HEK293 (cell line): ENCODE measurements at regions not wholly inside any gene's neighbourhood (a gene's known extent, or its start where the extent isn't known, plus 50 kb on each side); places are given as distances from the start of the nearest gene placed in this dataset.

ENCODE experiments used
- CTCF ChIA-PET: fragments of 350-600 bp; formaldehyde crosslinking; extraction: SDS; loops from one replicate; lab custom pipeline; 2021; ENCODE audit warnings: antibody characterized with exemption; lab: Yijun Ruan, JAX
- POLR2A ChIA-PET: fragments of 300-600 bp; formaldehyde crosslinking; extraction: SDS; loops from one replicate; lab custom pipeline; 2020; ENCODE audit warnings: antibody characterized with exemption, inconsistent platforms; lab: Yijun Ruan, JAX
- H3K27ac ChIP-seq: fragments of 200-500 bp; sonication (Bioruptor generic); 2 replicates; pipeline ENCODE4 v1.5.1; 2014; ENCODE audit warnings: low read depth, low read length, control low read depth, inconsistent platforms; ENCODE audit errors: extremely low read depth
- H3K36me3 ChIP-seq, 2 experiments: fragments of 200-500 bp in 1 of 2; sonication (Bioruptor generic) in 1 of 2; 1 replicate in 1 of 2; 2 replicates in 1 of 2; pipeline ENCODE4 v1.5.1; 2014 to 2017; ENCODE audit warnings: inconsistent platforms in 2 of 2, low read length in 2 of 2; ENCODE audit not compliant: control insufficient read depth in 2 of 2, insufficient read depth in 1 of 2
- H3K4me1 ChIP-seq: fragments of 200-500 bp; sonication (Bioruptor generic); 2 replicates; pipeline ENCODE4 v1.5.1; 2014; ENCODE audit warnings: mild to moderate bottlenecking, low read length, inconsistent platforms; ENCODE audit not compliant: control insufficient read depth, insufficient read depth
- H3K4me3 ChIP-seq: 2 replicates; pipeline ENCODE4 v1.5.1; 2011; ENCODE audit warnings: low read depth, mild to moderate bottlenecking, control low read depth, low read length, moderate library complexity
- H3K9me3 ChIP-seq: fragments of 200-500 bp; sonication (Bioruptor generic); 2 replicates; pipeline ENCODE4 v1.5.1; 2014; ENCODE audit warnings: low read depth, low read length, inconsistent platforms; ENCODE audit not compliant: control insufficient read depth, insufficient read depth
- KLF1 ChIP-seq: fragments of 450-650 bp; formaldehyde crosslinking; IDR thresholded peaks from 2 replicates; pipeline ENCODE4 v1.5.1; 2016; ENCODE audit warnings: missing biosample characterization, missing genetic modification characterization
- KLF7 ChIP-seq: fragments of 450-650 bp; formaldehyde crosslinking; IDR thresholded peaks from 2 replicates; pipeline ENCODE4 v1.5.1; 2016; ENCODE audit warnings: missing biosample characterization, missing genetic modification characterization, borderline replicate concordance
- SALL2 ChIP-seq: fragments of 450-650 bp; formaldehyde crosslinking; IDR thresholded peaks from 2 replicates; pipeline ENCODE4 v1.5.0; 2017; ENCODE audit warnings: missing biosample characterization, mild to moderate bottlenecking, missing genetic modification characterization, borderline replicate concordance
- TCF7L2 ChIP-seq: IDR thresholded peaks from 2 replicates; pipeline ENCODE4 v1.6.1; 2011; ENCODE audit warnings: low read depth, mild to moderate bottlenecking, inconsistent platforms, low read length, moderate library complexity, borderline replicate concordance
- YY2 ChIP-seq: fragments of 450-650 bp; formaldehyde crosslinking; IDR thresholded peaks from 2 replicates; pipeline ENCODE4 v1.5.1; 2016; ENCODE audit warnings: missing biosample characterization, missing genetic modification characterization
- ZBTB8A ChIP-seq: fragments of 450-650 bp; formaldehyde crosslinking; IDR thresholded peaks from 2 replicates; pipeline ENCODE4 v1.5.1; 2016; ENCODE audit warnings: missing biosample characterization, missing genetic modification characterization
- ZFP41 ChIP-seq: fragments of 450-650 bp; formaldehyde crosslinking; IDR thresholded peaks from 2 replicates; pipeline ENCODE4 v1.5.1; 2016; ENCODE audit warnings: missing biosample characterization, missing genetic modification characterization, borderline replicate concordance
- ZNF133 ChIP-seq: fragments of 450-650 bp; formaldehyde crosslinking; IDR thresholded peaks from 2 replicates; pipeline ENCODE4 v1.5.1; 2016; ENCODE audit warnings: missing biosample characterization, missing genetic modification characterization
- ZNF146 ChIP-seq: fragments of 450-650 bp; formaldehyde crosslinking; IDR thresholded peaks from 2 replicates; pipeline ENCODE4 v1.5.1; 2016; ENCODE audit warnings: missing biosample characterization, missing genetic modification characterization
- ZNF16 ChIP-seq: fragments of 450-650 bp; formaldehyde crosslinking; IDR thresholded peaks from 2 replicates; pipeline ENCODE4 v1.5.1; 2016; ENCODE audit warnings: low read depth, missing biosample characterization, missing genetic modification characterization
- ZNF2 ChIP-seq: fragments of 450-650 bp; formaldehyde crosslinking; IDR thresholded peaks from 2 replicates; pipeline ENCODE4 v1.5.1; 2016; ENCODE audit warnings: missing biosample characterization, missing genetic modification characterization
- ZNF37A ChIP-seq: fragments of 450-650 bp; IDR thresholded peaks from 2 replicates; pipeline ENCODE4 v1.5.1; 2018; ENCODE audit warnings: missing biosample characterization, missing genetic modification characterization
- ZNF544 ChIP-seq: fragments of 450-650 bp; formaldehyde crosslinking; IDR thresholded peaks from 2 replicates; pipeline ENCODE4 v1.5.0; 2017; ENCODE audit warnings: missing biosample characterization, missing genetic modification characterization
- ZNF571 ChIP-seq: fragments of 450-650 bp; formaldehyde crosslinking; IDR thresholded peaks from 2 replicates; pipeline ENCODE4 v1.5.0; 2017; ENCODE audit warnings: missing biosample characterization, missing genetic modification characterization
- ZNF701 ChIP-seq: fragments of 450-650 bp; formaldehyde crosslinking; IDR thresholded peaks from 2 replicates; pipeline ENCODE4 v1.5.1; 2016; ENCODE audit warnings: missing biosample characterization, missing genetic modification characterization
- ZNF776 ChIP-seq: fragments of 450-650 bp; formaldehyde crosslinking; IDR thresholded peaks from 2 replicates; pipeline ENCODE4 v1.5.0; 2017; ENCODE audit warnings: missing biosample characterization, missing genetic modification characterization, borderline replicate concordance
- TF ChIP-seq, protein P1 (sequence below): fragments of 450-650 bp; formaldehyde crosslinking; IDR thresholded peaks from 2 replicates; pipeline ENCODE4; 2016; ENCODE audit warnings: missing biosample characterization, missing genetic modification characterization
- TF ChIP-seq, protein P2 (sequence below): fragments of 450-650 bp; formaldehyde crosslinking; IDR thresholded peaks from 2 replicates; pipeline ENCODE4 v1.5.1; 2017; ENCODE audit warnings: missing biosample characterization, missing genetic modification characterization
- TF ChIP-seq, protein P3 (sequence below): fragments of 450-650 bp; formaldehyde crosslinking; IDR thresholded peaks from 2 replicates; pipeline ENCODE4 v1.5.1; 2017; ENCODE audit warnings: missing biosample characterization, mild to moderate bottlenecking, missing genetic modification characterization, moderate library complexity
- TF ChIP-seq, protein P4 (sequence below): IDR thresholded peaks from 2 replicates; pipeline ENCODE4 v1.6.1; 2011; ENCODE audit warnings: mild to moderate bottlenecking, low read depth, low read length, borderline replicate concordance
- TF ChIP-seq, protein P5 (sequence below): fragments of 450-650 bp; formaldehyde crosslinking; IDR thresholded peaks from 2 replicates; pipeline ENCODE4 v1.5.1; 2016; ENCODE audit warnings: missing biosample characterization, missing genetic modification characterization

DNA sequence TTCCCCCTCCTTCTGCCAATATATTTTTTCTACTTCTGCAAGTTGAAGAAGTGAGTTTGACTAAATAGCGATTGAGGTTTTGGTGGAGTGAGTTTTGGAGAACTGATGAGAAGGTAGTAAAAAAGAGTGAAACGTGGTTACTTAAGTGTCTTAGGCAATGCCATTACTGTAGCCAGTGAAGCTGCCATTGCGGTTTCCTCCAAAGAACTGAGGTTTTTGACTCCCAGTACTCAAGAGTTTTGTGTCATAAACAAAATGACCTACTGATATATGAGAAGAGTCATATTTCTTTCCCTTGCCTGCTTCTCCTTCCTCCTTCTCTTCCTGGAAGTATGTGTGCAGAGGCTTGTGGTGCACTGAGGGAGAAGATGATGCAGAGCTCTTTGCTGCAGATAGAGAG lies 554.5 kb upstream of the MAP3K7 start:
- TF ChIP-seq ZFP41 (tag by site-specific recombination) (no peak), ZNF571 (tag by site-specific recombination) (no peak)
- TF ChIP-seq, all 188 proteins: peak for 0
- ChIA-PET POLR2A (no interaction called here), CTCF (interaction anchor here (1.0 kb wide), 1 partner anchor 59 kb away, joined by 3 read pairs; no protein-coding TSS in a partner anchor)
- H3K4me1 ChIP-seq, result peaks cover 3% of the 10 kb centered on the region; the same call in 1 of the 2 replicates
- H3K27ac ChIP-seq, result no peak overlapping the region
- H3K36me3 ChIP-seq, result no peaks in the 10 kb centered on the region
- H3K9me3 ChIP-seq, result no peaks in the 10 kb centered on the region
- H3K4me3 ChIP-seq, result no peak overlapping the region

DNA sequence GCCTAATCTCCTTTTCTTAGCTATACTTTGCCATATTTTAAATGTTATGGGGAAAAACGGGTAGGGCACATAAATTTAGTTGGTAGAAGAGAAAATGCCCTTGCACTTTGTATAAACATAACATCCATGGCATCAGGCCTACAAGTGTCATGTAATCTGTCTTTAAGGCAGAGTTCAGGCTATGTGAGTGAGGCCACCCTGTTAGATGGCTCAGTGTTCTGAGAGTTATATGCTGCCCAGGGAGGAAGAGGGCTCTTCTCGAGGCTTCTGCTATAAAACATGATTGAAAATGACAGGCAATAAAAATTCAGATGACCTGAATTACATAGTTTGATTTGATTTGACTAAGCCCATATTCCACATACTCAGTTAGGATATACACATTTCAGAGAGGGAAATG lies 553.6 kb upstream of the MAP3K7 start:
- TF ChIP-seq ZNF544 (no peak), SALL2 (tag by site-specific recombination) (no peak), ZNF776 (tag by site-specific recombination) (no peak), KLF7 (no peak), ZNF16 (tag by site-specific recombination) (no peak), ZNF146 (no peak), ZBTB8A (tag by site-specific recombination) (no peak), KLF1 (tag by site-specific recombination) (no peak), YY2 (tag by site-specific recombination) (no peak), ZFP41 (tag by site-specific recombination) (no peak), ZNF133 (no peak)
- TF ChIP-seq, protein P1, sequence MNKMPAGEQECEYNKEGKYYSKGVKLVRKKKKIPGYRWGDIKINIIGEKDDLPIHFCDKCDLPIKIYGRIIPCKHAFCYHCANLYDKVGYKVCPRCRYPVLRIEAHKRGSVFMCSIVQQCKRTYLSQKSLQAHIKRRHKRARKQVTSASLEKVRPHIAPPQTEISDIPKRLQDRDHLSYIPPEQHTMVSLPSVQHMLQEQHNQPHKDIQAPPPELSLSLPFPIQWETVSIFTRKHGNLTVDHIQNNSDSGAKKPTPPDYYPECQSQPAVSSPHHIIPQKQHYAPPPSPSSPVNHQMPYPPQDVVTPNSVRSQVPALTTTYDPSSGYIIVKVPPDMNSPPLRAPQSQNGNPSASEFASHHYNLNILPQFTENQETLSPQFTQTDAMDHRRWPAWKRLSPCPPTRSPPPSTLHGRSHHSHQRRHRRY (tag by site-specific recombination), result no peak
- TF ChIP-seq, protein P2, sequence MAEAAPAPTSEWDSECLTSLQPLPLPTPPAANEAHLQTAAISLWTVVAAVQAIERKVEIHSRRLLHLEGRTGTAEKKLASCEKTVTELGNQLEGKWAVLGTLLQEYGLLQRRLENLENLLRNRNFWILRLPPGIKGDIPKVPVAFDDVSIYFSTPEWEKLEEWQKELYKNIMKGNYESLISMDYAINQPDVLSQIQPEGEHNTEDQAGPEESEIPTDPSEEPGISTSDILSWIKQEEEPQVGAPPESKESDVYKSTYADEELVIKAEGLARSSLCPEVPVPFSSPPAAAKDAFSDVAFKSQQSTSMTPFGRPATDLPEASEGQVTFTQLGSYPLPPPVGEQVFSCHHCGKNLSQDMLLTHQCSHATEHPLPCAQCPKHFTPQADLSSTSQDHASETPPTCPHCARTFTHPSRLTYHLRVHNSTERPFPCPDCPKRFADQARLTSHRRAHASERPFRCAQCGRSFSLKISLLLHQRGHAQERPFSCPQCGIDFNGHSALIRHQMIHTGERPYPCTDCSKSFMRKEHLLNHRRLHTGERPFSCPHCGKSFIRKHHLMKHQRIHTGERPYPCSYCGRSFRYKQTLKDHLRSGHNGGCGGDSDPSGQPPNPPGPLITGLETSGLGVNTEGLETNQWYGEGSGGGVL (tag by site-specific recombination), result no peak
- TF ChIP-seq, all 188 proteins: peak for 0
- CTCF ChIA-PET, result interaction anchor here (1.0 kb wide), 1 partner anchor 58 kb away, joined by 3 read pairs; no protein-coding TSS in a partner anchor
- Histone ChIP-seq H3K4me3 (no peak overlapping the region), H3K27ac (no peak overlapping the region), H3K9me3 (no peaks in the 10 kb centered on the region), H3K4me1 (peaks cover 3% of the 10 kb centered on the region; the same call in 1 of the 2 replicates), H3K36me3 (no peaks in the 10 kb centered on the region)
- POLR2A ChIA-PET, result interaction anchor here (0.6 kb wide), 1 partner anchor 9 kb away, joined by 5 read pairs; no protein-coding TSS in a partner anchor

DNA sequence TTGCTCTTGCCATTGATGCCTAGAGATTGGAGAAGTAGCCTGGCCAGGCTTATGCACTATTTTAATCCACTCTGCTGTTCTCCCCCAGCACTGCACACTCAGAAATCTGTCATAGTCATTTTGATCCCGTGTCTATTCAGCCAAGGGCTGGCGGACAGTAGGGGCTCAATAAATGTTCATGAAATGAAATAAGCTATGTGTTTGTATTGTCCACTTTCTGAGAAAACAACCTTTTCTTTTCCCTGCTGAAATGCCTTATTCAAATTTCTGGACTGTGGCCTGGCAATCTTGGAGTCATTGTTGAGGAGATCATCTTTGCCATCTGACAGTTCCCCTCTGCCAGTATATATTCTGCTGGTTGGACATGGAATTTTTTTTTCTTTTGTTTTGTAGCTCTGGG lies 550.4 kb upstream of the MAP3K7 start:
- TF ChIP-seq, protein P3, sequence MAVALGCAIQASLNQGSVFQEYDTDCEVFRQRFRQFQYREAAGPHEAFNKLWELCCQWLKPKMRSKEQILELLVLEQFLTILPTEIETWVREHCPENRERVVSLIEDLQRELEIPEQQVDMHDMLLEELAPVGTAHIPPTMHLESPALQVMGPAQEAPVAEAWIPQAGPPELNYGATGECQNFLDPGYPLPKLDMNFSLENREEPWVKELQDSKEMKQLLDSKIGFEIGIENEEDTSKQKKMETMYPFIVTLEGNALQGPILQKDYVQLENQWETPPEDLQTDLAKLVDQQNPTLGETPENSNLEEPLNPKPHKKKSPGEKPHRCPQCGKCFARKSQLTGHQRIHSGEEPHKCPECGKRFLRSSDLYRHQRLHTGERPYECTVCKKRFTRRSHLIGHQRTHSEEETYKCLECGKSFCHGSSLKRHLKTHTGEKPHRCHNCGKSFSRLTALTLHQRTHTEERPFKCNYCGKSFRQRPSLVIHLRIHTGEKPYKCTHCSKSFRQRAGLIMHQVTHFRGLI (tag by site-specific recombination), result no peak
- TF ChIP-seq ZNF2 (tag by site-specific recombination) (no peak), ZNF701 (no peak), ZNF37A (tag by site-specific recombination) (no peak), TCF7L2 (no peak)
- TF ChIP-seq, protein P4, sequence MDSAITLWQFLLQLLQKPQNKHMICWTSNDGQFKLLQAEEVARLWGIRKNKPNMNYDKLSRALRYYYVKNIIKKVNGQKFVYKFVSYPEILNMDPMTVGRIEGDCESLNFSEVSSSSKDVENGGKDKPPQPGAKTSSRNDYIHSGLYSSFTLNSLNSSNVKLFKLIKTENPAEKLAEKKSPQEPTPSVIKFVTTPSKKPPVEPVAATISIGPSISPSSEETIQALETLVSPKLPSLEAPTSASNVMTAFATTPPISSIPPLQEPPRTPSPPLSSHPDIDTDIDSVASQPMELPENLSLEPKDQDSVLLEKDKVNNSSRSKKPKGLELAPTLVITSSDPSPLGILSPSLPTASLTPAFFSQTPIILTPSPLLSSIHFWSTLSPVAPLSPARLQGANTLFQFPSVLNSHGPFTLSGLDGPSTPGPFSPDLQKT, result no peak
- TF ChIP-seq, protein P5, sequence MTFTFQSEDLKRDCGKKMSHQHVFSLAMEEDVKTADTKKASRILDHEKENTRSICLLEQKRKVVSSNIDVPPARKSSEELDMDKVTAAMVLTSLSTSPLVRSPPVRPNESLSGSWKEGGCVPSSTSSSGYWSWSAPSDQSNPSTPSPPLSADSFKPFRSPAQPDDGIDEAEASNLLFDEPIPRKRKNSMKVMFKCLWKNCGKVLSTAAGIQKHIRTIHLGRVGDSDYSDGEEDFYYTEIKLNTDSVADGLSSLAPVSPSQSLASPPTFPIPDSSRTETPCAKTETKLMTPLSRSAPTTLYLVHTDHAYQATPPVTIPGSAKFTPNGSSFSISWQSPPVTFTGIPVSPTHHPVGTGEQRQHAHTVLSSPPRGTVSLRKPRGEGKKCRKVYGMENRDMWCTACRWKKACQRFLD (tag by site-specific recombination), result no peak
- ChIA-PET POLR2A (no interaction called here), CTCF (no interaction called here)
- H3K36me3 ChIP-seq, result no peaks in the 10 kb centered on the region
- H3K4me1 ChIP-seq, result peaks cover 3% of the 10 kb centered on the region; the same call in 1 of the 2 replicates
- no peak overlapping the region for H3K27ac ChIP-seq
- H3K9me3 ChIP-seq, result no peaks in the 10 kb centered on the region
- H3K4me3 ChIP-seq, result no peak overlapping the region
